GM13977 (cell line): ENCODE measurements at regions not wholly inside any gene's neighbourhood (a gene's known extent, or its start where the extent isn't known, plus 50 kb on each side); places are given as distances from the start of the nearest gene placed in this dataset.
"Not testable (repeated sequence)": the region's sequence is repeated elsewhere in the genome, so short reads cannot be mapped to it uniquely, and the experiment has no call there.

Experiments
- DNase-seq: peaks from one replicate; pipeline ENCODE4 v3.0.0; 2012; ENCODE audit warnings: low spot score
- in situ Hi-C: fragments of 300-500 bp; cut with MboI; formaldehyde crosslinking; loops from one replicate; pipeline ENCODE4 v1.12.0; 2022; ENCODE audit warnings: low sequenced_read_pairs, low pct_unique_long_range_greater_than_20kb, mixed read lengths, inconsistent platforms; ENCODE audit not compliant: unreplicated experiment
- TF ChIP-seq, protein P1 (sequence below): IDR thresholded peaks from 2 replicates; pipeline ENCODE4 v1.5.1; 2012; ENCODE audit warnings: mild to moderate bottlenecking, control low read depth; ENCODE audit not compliant: insufficient read depth; ENCODE audit errors: extremely low read depth, missing control alignments

- TF ChIP-seq, protein P1, sequence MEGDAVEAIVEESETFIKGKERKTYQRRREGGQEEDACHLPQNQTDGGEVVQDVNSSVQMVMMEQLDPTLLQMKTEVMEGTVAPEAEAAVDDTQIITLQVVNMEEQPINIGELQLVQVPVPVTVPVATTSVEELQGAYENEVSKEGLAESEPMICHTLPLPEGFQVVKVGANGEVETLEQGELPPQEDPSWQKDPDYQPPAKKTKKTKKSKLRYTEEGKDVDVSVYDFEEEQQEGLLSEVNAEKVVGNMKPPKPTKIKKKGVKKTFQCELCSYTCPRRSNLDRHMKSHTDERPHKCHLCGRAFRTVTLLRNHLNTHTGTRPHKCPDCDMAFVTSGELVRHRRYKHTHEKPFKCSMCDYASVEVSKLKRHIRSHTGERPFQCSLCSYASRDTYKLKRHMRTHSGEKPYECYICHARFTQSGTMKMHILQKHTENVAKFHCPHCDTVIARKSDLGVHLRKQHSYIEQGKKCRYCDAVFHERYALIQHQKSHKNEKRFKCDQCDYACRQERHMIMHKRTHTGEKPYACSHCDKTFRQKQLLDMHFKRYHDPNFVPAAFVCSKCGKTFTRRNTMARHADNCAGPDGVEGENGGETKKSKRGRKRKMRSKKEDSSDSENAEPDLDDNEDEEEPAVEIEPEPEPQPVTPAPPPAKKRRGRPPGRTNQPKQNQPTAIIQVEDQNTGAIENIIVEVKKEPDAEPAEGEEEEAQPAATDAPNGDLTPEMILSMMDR: no peak
- in situ Hi-C loops: no loop called here
- DNase-seq: no peak
These were observed 755.4 kb downstream of the SLC6A15 start for GRCh38 chr12:84157170-84157569.

DNA sequence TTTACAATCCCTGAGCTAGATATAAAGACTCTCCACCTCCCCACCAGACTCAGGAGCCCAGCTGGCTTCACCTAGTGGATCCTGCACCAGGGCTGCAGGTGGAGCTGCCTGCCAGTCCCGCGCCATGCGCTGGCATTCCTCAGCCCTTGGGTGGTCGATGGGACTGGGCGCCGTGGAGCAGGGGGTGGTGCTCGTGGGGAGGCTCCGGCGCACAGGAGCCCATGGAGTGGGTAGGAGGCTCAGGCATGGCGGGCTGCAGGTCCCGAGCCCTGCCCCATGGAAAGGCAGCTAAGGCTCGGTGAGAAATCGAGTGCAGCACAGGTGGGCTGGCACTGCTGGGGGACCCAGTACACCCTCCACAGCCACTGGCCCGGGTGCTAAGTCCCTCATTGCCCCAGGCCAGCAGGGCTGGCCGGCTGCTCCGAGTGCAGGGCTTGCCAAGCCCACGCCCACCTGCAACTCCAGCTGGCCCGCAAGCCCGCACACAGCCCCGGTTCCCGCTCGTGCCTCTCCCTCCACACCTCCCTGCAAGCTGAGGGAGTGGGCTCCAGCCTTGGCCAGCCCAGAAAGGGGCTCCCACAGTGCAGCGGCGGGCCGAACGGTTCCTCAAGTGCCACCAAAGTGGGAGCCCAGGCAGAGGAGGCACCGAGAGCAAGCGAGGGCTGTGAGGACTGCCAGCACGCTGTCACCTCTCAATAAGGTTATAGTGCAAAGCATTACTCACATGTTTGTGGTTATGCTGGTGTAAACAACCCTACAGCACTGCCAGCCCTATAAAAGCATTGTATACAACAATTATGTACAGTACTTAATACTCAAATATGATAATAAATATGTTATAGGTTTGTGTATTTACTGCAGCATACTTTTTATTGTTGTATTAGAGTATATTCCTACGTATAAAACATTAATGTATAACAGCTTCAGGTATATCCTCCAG, 757.3 kb downstream of the SLC6A15 start:
- in situ Hi-C loops, DNase-seq: not testable (repeated sequence)

DNA sequence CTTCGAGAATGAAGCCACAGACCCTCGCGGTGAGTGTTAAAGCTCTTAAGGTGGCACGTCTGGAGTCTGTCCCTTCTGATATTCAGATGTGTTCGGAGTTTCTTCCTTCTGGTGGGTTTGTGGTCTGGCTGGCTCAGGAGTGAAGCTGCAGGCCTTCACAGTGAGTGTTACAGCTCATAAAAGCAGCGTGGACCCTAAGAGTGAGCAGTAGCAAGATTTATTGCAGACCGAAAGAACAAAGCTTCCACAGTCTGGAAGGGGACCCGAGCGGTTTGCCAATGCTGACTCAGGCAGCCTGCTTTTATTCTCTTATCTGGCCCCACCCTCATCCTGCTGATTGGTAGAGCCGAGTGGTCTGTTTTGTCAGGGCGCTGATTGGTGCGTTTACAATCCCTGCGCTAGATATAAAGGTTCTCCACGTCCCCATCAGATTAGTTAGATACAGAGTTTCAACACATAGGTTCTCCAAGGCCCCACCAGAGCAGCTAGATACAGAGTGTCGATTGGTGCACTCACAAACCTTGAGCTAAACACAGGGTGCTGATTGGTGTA, 758.1 kb downstream of the SLC6A15 start:
- DNase-seq, in situ Hi-C loops: not testable (repeated sequence)

GRCh38 chr12:84150201-84150600, 762.4 kb downstream of the SLC6A15 start:
- DNase-seq: no peak
- in situ Hi-C loops: no loop called here
- TF ChIP-seq, protein P1: no peak

- TF ChIP-seq, protein P1: no peak
- no peak for DNase-seq
- in situ Hi-C loops: no loop called here
These were observed 764.3 kb downstream of the SLC6A15 start for GRCh38 chr12:84148335-84148734.

GRCh38 chr12:84136862-84137367, 775.7 kb downstream of the SLC6A15 start:
- DNase-seq: no peak
- TF ChIP-seq, protein P1: no peak
- in situ Hi-C loops: no loop called here

DNA sequence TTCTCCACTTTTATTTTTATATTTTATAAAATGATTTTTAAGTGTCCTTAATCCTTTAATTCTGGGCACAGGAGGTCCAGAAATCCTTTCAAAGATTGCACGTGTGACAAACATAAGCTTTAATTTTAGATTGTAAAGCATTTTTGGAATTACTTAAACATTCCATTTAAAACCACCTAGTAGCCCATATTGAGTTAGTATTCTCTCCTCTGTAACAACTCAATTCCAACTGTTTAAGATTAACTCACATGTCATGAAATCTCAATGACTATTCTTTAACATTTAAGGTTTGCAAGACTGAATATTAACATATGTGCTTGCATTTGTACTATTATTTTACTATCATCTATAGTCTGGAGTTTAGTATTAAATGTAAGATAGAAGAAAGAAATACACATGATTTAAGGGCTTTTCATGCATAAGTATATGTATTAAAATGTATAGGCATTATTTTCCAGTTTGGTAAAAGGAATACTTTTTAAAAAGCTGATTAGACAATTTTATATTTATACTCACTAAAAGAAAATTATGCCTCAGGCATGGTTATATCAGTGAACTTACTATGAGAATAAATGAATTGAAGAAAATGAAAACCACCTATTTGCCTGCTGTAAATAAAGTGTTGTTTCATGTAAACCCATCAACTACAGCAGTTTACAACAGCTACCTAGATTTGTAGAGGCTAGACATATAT, 776.9 kb downstream of the SLC6A15 start:
- TF ChIP-seq, protein P1: no peak
- DNase-seq: no peak
- in situ Hi-C loops: no loop called here
